Stimulated activated CD4-positive, alpha-beta T cell treated with anti-CD3 and anti-CD28 coated beads, Interleukin-15, amount 100 ng/mL, for 1 hour (primary cell): ENCODE measurements at regions not wholly inside any gene's neighbourhood (a gene's known extent, or its start where the extent isn't known, plus 50 kb on each side); places are given as distances from the start of the nearest gene placed in this dataset.

Experiments
- DNase-seq, 2 donors: peaks; one replicate each; pipeline ENCODE4 v3.0.0-alpha.2; 2020; ENCODE audit warnings: low read depth in 1 of 2, low spot score in 1 of 2

DNA sequence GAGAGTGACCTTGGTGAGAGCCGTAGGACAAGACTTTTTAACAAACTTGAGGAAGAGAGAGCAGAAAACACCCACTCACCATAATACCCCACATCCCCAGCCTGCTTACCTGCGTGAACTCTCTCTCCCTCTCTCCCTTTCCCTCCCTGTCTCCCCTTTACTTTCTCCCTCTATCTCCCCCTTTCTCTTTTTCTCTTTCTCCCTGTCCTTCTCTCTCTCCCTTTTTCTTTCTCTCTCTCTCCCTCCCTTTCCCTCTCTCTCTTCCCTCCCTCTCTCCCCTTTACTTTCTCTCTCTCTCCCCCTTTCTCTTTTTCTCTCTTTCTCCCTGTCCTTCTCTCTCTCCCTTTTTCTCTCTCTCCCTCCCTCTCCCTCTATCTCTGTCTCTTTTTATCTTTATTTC is 464.0 kb upstream of the AUTS2 start:
- DNase-seq: no peak

DNA sequence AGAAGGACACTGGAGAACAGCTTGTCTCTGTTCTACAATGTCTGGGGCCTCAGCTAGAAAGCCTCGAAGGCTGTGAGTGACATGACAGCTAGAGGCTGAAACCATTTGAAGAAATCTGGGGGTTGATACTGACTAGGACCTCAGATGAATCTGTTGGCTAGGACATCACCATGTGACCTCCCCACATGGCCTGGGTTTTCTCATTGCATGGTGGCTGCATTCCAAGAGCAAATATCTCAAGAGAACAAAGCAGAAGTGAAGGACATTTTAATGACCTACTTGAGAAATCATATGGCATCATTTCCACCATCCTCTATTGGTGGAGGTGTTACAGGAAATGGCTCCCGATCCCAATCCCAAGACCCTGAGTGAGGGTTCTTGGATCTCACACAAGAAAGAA is 450.6 kb upstream of the AUTS2 start:
- no peak for DNase-seq

DNA sequence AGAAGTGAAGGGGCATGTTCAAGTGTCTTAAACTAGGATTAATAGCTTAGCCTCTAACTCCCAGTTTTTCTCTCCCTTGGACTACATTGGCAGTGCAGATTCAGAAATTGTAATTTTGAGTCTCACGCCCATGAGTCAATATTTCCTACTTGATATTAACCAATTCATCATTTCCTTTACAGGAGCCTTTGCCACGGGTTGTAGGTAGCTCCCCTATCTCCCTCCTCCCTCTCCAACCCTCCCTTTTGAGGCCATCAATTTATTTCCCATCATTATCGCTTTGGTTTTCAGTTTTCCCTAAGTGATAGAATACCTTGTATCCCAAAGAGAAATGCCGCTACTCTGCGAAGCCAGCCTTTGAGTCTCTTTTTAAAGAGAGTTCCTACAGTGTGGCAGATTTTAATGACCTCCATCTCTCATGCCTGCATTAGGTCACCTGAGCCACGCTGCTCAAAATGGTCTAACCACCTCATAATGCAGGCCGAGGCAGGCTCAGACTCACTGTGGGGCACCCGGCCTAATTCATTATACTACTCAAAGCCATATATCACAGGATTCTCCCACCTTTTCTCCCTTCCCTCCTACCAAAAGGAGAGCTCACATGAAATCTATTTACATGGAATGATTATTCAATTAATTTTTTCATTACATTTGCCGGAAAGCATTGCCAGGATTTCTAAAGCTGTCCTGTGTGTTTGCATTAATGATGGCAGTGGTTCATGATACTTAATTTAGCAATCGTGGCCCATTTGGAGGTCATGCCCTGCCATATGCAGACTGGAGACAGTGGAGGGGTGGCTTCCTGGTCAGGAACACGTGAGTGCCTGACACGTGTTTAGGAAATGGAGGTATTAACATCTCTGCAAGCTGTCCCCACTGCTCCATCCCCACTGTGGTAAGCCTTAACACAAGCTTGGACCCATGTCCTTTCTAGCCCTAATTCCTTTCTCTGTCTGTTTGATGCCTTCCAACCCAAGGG is 448.2 kb upstream of the AUTS2 start:
- DNase-seq: no peak

DNA sequence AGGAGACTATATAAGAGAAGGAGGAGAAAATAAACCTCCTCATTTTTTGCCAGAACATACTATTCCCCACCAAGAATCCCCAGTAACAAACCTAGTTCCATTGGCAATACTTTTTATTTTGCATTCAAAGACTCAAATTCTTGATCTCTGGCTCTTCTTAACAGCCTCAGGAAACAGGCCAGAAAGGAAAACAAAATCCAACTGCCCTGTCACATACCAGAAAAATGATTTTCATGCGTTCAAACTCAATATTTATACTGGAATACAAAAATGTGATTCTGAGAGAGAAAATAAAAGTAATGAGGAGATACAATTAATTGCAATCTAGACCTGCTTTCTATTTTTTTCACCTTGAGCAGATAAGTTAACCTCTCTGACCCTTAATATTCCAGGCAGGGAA is 435.9 kb upstream of the AUTS2 start:
- DNase-seq: no peak

DNA sequence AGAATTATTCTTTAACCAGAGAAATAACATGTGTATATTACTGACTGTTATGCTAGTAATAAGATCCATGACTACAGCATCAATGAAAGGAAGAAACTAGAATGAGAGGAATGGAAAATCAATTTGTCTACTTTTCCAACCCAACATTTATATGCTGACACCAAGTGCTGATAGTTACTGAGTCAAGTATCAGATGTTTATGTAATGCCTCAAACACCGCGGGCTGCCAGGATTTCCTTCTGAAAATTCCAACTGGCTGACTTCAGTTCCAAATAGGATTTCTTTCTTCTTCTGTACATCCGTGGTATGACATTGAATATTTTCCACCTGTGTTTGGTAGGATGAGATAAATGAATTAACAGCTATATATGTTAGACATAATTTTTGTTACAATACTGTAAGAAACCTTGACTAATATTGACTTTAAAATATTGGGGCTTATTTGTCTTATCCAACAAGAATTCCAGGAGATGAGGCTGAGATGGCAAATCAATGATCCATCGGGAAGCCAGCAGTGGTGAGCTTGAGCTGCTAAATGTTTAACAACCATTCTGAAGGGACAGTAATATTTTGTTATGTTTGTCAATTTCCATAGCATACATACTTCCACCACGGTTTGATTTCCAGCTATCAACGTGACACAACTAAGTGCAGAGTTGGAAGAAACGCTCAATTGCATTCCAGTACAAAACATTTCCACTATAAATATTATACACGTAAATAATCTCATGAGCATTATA is 435.2 kb upstream of the AUTS2 start:
- DNase-seq: no peak

DNA sequence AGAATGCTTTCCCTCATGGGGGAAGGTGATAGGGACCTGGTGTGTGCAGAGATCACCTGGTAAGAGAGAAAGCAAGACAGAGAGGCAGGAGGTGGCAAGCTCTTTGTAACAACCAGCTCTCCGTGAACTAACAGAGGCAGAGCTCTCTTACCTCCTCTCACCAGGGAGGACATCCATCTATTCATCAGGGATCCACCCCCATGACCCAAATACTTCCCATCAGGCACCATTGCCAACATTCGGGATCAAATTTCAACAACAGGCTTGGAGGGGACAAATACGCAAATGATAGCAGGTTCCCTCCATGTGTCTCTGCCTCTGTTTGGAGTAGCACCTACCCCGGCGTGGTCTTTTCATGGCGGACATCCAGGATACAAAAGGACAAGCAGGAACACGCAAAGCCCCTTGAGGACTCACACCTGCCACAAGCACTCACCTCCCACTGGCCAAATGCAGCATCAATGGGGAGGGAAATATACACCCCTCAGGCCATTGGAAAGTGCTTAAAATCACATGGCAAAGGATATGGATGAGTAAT is 431.2 kb upstream of the AUTS2 start:
- DNase-seq: no peak

DNA sequence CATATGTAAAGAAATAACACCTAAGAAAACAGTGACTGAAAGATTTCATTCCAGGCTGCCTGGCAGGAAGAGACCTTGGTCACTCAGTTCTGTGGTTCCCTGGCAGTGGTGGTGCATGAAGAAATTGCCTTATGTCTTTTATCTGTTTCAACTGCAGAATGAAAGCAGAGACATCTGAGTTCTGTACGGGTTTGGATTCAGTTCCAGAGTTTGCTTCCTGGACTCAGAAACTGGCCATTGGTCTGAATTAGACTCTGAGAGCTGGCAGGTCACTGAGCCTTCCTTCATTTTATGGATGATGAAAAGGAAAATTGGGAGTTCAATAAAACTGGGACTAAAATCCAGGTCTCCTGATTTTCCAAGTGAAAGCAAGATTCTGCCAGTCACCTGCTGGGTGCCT is 428.9 kb upstream of the AUTS2 start:
- no peak for DNase-seq

DNA sequence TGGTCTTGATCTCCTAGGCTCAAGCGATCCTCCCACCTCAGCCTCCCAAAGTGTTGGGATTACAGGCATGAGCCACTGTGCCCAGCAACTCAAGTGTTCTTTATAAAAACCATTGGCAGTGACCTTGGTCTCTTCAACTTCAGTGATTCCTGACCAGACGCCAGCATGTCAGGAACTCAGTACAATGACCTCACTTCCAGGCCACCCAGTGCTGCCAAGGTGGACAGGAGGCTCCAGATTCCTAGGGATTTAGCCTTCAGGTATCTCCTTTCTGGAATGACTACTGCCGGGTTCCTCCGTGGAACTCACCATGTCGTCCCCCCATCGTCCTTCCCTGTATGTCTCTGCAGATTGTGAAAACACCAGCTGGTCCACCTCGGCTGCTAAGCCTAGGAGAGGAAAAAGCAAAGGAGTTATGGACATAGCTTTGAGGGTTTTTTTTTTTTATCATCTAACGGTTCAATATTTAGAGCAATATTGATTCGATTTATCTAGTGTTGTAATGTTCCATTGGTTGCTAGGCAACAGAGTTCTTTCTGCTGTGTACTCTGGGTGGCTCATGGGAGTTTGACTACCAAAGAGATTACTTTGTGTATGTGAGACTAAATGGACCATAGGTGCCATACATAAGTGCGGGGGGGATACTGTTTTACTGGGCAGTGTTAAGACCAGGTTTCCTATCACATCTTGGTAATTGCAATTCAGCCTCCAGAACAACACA is 425.8 kb upstream of the AUTS2 start:
- no peak for DNase-seq

DNA sequence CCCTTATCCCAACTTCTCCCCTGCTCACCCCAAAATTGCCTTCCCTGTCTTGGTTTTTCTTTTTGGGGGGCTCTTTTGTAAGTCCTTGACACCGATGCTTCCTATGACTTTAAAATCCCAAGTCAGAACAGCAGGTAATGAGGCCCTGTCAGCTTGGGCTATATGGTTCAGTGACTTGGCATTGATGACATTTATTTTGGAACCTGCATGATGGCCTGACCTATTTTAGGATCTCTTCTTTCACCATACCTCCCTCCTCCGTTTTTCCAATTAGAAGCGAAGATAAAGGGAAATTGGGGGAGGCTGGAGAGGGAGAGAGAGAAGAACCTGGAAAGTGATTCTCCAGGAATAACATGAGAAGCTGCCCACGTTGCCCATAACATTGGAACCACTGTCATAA is 424.9 kb upstream of the AUTS2 start:
- DNase-seq: no peak

DNA sequence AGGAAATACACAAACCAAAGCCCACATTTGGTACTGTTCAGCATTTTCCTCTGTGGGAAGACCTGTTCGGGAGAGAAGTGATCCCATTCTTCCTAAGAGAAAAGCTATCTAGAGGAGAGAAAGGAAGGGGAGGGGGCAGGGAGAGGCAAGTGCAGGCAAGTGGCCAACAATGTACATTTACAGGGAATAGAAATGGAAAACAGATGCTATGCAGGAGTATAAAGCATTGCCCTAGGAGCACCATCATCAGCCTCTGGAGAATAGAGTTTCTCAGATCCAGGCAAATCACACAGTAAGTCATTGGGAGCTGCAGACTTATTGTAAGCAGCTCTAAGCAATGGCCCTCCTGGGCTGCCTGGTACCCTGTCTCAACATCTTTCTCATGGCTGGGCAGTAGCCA is 424.4 kb upstream of the AUTS2 start:
- no peak for DNase-seq

DNA sequence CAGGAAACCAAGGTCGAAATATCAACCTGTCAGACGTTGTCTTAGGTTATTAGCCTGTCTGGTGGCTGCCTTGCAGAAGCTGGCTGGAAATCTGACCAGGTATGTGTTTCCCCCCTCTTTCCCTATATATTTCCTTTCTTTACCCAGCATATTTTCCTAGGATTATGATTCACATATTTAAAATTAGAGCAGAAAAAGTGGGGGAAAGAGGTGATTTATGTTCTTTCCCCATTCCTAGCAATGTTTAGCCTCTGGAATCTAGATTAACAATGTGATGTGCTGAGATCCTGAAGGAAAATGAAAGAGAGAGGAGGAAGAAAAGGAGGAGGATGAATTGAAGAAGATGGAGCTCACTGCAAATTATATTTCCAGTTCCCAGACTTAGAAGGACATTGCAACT is 421.4 kb upstream of the AUTS2 start:
- no peak for DNase-seq

DNA sequence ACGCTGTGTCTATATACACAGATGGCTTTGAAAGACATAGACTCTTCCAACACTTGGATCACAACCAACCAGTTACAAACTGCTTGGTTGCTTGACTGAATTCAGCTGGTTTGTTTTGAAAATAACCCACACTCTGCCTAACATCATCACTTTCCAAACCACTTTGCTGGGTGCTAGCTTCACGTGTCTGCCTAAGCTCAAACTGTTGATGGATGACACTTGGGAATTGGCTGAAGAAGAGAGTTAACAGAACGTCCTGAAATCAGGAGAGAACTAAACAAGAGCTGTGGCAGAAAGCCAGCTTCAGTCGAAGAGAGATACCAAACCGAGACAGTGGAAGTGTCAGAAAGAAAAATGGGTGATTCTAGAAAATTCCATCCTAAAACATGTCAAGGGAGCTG is 420.8 kb upstream of the AUTS2 start:
- DNase-seq: no peak

DNA sequence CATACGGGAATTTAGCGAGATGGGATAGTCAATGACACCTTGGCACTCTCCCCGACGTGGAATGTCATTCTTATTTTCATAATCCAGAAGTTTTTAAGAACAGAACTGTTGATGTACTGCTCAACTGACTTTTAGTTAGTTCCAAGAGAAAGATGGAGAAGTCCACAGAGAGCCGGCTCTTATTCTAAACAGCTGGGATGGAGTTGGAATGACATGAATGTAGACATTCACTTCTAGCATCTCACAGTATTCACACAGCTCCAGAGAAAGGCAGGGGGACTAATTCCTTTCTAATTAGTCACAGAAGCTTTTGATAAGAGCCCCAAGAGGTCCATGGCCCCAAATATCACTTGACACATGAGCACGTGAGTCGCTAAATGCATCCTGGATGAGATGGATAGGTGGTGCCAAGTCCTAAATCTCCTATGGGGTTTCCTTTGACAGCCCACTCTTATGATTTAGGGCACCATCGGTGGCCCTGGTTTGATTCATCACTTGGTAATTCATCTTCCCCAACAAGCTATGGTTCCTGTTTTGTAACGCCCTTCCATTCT is 420.3 kb upstream of the AUTS2 start:
- DNase-seq: no peak

DNA sequence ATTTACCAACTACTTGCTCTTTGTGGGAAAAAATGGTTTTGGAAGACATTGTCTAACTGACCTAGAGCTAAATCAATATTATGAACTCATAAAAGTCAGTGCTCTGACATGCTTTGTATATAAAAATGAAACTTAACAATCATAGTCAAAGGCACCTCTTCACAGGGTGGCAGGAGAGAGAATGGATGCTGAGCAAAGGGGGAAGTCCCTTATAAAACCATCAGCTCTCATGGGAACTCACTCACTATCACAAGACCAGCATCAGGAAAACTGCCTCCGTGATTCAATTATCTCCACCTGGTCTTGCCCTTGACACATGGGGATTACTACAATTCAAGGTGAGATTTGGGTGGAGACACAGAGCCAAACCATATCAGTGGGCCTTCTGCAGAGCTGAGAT is 417.6 kb upstream of the AUTS2 start:
- DNase-seq: no peak

DNA sequence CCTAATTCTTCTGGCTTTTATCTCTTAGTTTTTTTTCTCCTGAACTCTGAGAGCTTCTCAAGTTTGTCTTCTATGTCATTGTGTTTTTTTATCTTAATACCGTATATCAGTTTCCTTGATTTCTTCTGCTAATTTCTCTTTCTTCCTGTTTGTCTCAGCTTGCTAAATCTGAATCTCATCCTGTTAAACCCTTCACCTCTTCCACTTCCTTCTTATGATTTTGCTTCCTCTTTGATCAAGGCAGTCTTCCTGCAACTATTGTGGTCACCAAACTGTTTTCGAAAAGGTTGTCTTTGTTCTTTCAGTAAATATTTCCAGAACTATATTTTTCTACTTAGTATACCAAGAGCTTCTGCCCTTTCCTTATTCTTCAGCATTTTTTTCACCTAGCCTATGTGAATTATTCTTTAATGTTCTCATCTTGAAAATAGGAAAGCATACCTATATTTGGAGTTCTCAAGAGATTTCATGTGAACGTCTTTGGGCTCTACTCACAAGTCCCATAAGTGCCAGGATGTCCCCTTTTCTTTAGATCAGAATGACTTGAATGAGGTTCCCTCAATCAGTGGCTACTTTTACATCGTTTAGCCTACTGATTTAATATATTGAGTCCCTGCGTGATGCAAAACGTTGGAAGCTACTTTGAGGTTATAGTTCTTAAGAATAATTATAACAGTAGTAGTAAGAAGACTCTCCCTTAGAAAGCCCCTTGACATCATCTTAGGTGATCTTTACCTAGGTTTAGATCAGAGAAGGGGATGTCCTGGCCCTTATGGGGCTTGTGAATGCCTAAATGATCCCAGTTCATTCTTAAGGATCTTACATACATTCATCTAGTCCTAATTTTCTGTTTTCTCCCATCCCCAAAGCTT is 415.4 kb upstream of the AUTS2 start:
- DNase-seq: no peak

DNA sequence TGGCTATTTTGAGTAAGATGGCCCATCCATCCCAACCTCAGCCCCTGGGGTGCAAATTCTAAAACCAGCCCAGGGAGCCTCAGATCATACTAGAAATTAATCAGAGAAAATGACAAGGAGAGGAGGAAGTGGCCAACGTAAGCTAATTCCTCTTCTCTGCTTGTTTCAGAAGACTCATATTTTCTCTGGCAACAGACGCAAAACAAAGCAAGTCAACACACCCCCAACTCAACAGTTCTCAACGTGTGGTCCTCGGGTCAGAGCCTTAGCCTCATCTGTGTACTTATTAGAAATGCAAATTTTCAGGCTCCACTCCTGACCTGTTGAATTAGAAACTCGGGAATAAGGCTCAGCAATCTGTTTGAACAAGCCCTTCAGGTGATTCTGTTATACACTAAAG is 413.9 kb upstream of the AUTS2 start:
- no peak for DNase-seq

DNA sequence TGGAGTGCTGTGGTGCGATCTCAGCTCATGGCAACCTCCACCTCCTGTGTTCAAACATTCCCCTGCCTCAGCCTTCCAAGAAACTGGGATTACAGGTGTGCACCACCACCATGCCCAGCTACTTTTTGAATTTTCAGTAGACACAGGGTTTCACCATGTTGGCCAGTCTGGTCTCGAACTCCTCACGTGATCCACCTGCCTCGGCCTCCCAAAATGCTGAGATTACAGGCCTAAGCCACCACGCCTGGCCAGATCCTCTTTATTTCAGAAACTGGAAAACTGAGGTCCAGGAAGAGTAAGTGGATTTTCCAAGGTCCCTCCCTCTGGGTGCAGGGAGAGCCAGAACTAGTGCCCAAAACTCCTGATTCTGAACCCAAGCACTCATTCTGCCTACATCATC is 413.1 kb upstream of the AUTS2 start:
- DNase-seq: no peak

DNA sequence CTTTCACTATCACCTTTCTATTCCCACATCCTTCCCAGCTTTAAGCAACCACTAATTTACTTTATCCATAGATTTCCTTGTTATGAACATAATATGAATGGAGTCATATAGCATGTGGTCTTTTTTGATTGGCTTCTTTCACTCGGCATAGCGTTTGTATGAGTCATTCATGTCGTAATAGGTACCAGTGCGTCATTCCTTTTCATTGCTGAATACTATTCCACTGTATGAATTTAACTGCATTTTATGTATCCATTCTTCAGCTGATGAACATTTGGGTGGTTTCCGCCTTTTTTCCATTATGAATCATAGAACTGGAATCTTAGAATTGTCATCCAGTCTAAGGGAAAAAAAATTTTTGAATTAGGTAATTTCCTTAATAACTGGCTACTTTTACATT is 411.3 kb upstream of the AUTS2 start:
- no peak for DNase-seq

DNA sequence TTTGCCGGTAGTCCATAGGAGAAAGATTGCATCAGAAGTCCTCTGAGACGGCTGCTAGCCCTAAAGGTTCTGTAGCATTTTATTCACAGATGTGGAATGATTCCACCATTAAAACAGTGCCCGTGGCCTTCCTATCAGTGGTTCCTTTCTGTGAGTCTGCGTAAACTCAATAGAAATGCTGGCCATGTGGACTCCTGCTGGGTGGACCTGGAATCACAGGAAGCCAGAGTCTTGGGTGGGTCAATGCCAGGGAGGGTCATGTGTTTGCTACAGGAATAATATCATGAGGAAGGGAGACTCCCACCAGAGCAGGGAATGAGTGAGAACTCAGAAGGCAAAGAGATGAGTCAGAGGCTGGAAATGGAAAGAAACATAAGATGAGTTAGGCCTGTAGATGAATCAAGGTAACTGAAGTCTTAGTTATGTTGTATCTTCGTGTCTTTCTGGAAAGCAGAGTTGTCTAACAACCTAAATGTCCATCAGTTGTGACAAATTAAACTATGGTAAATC is 410.4 kb upstream of the AUTS2 start:
- no peak for DNase-seq

DNA sequence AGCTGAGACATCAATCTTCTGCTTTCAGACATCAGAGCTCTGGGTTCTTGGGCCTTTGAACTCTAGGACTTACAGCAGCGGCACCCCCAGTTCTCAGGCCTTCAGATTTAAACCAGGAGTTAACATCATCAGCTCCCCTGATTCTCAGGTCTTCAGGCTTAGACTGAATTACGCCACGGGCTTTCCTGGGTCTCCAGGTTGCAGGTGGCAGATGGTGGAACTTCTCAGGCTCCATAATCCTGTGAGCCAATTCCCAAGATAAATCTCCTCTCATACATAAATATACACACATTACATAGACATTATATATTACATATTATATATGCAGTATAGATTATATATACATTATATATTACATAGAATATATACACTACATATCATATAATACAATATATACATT is 408.9 kb upstream of the AUTS2 start:
- DNase-seq: no peak
